Colonic mucosa (tissue), 4 donors: ENCODE measurements at regions not wholly inside any gene's neighbourhood (a gene's known extent, or its start where the extent isn't known, plus 50 kb on each side); places are given as distances from the start of the nearest gene placed in this dataset.

Experiments used
- DNase-seq: peaks from one replicate; pipeline ENCODE4 v3.0.0-alpha.2; 2020
- H3K27ac ChIP-seq: fragments of 200-600 bp; one replicate; pipeline ENCODE4 v1.8.0; 2021
- H3K27me3 ChIP-seq: fragments of 200-600 bp; one replicate; pipeline ENCODE4 v1.8.0; 2021
- H3K36me3 ChIP-seq: fragments of 200-600 bp; one replicate; pipeline ENCODE4 v1.8.0; 2021
- H3K4me1 ChIP-seq: fragments of 200-600 bp; one replicate; pipeline ENCODE4 v1.8.0; 2021; ENCODE audit warnings: mild to moderate bottlenecking
- H3K4me3 ChIP-seq: fragments of 200-600 bp; one replicate; pipeline ENCODE4 v1.8.0; 2021
- H3K9ac ChIP-seq, 2 donors: one replicate each; pipeline ENCODE4 v1.7.0; 2013; ENCODE audit warnings: control low read depth in 2 of 2, low read depth in 2 of 2, low read length in 2 of 2
- H3K9me3 ChIP-seq: fragments of 200-600 bp; one replicate; pipeline ENCODE4 v1.8.0; 2021
- CTCF ChIP-seq: fragments of 200-600 bp; IDR thresholded peaks from one replicate; pipeline ENCODE4 v1.8.0; 2022; ENCODE audit warnings: antibody characterized with exemption, mild to moderate bottlenecking
- intact Hi-C: fragments of 100-400 bp; cut with DNase I; formaldehyde crosslinking; loops from one replicate; pipeline ENCODE4 v1.14.1; 2022
- donor health status: healthy.
- donor health status: DM: no; HTN: no; CAD: no.
- donor health status: DM: no; HTN: no; CAD: no.

GRCh38 chr4:116501954-116502353 lies 583.4 kb downstream of the TRAM1L1 start:
- Histone ChIP-seq H3K9me3 (no peaks in the 10 kb centered on the region), H3K27ac (no peak overlapping the region), H3K4me1 (no peaks in the 10 kb centered on the region), H3K36me3 (no peaks in the 10 kb centered on the region), H3K4me3 (no peak overlapping the region), H3K27me3 (no peaks in the 10 kb centered on the region), H3K9ac (no peak overlapping the region)
- intact Hi-C loops: no loop called here
- TF ChIP-seq CTCF: no peak
- DNase-seq: no peak

DNA sequence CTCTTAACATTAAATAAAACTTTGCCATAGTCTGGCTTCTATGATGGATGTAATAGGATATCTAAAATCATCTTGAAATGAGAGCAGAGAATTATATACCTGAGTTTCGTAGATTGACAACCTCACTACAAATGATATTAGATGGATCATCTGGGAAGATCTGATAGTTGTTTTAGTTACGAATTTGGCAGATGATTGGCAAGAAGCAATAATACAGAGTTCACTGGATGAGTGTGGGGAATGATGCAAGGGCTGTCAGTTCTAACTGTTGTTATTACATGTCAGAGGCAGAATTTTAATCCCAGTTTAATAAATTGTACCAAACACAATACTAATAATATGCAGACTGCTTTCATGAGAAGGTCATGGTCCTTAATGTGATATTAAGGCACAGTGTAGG lies 585.2 kb downstream of the TRAM1L1 start:
- H3K9ac ChIP-seq: no peak overlapping the region
- no peaks in the 10 kb centered on the region for H3K36me3 ChIP-seq
- no peak overlapping the region for H3K27ac ChIP-seq
- DNase-seq: no peak
- TF ChIP-seq CTCF: no peak
- intact Hi-C loops: no loop called here
- H3K9me3 ChIP-seq: no peaks in the 10 kb centered on the region
- no peaks in the 10 kb centered on the region for H3K4me1 ChIP-seq
- H3K27me3 ChIP-seq: no peaks in the 10 kb centered on the region
- no peak overlapping the region for H3K4me3 ChIP-seq

GRCh38 chr4:116489739-116490138 lies 595.6 kb downstream of the TRAM1L1 start:
- H3K9me3 ChIP-seq: no peaks in the 10 kb centered on the region
- H3K27me3 ChIP-seq: no peaks in the 10 kb centered on the region
- H3K9ac ChIP-seq: no peak overlapping the region
- H3K4me3 ChIP-seq: no peak overlapping the region
- intact Hi-C loops: no loop called here
- no peak for DNase-seq
- H3K27ac ChIP-seq: no peak overlapping the region
- no peak for TF ChIP-seq CTCF
- no peaks in the 10 kb centered on the region for H3K36me3 ChIP-seq
- H3K4me1 ChIP-seq: no peaks in the 10 kb centered on the region

DNA sequence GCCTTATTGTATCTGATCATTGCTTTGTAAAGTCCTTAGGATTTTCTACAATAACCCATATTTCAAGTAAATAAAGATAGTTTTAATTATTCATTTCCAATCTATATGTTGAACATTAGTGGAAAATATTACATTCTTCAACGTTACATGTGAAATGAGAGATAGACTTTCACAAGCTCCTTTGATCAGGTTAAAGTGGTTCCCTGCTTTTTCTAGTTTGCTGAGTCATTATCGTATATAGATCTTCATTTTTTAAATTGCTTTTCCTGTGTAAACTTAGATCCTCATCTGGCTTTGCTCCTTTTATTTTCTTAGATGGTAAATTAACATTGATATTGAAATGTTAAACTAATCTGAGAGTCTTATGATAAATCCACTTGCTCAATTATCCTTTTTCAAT lies 599.0 kb downstream of the TRAM1L1 start:
- Histone ChIP-seq H3K27me3 (no peaks in the 10 kb centered on the region), H3K4me3 (no peak overlapping the region), H3K36me3 (no peaks in the 10 kb centered on the region), H3K4me1 (no peaks in the 10 kb centered on the region), H3K27ac (no peak overlapping the region), H3K9me3 (no peaks in the 10 kb centered on the region), H3K9ac (no peak overlapping the region)
- intact Hi-C loops: no loop called here
- TF ChIP-seq CTCF: no peak
- DNase-seq: no peak

DNA sequence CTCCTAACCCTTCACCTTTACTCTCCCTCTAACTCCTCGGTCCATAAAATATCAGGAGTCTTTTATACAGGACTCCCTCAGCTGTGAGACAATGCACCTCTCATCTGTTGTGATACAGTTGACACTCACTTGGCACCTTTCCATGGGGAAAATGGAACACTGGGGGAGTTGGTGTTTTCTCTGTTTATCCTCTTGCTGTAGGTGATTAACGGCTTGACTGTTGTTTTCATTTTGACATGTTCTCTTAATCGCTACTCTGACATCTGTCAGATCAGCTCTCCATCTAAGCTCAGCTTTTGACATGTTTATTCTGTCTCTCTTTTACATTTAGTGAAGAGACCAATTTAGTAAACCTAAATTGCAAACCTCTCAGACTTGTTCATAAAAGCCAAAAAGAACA lies 604.8 kb downstream of the TRAM1L1 start:
- no peaks in the 10 kb centered on the region for H3K9me3 ChIP-seq
- no peak for TF ChIP-seq CTCF
- H3K27me3 ChIP-seq: no peaks in the 10 kb centered on the region

GRCh38 chr4:116478343-116478742 lies 607.0 kb downstream of the TRAM1L1 start:
- intact Hi-C loops: no loop called here
- H3K4me3 ChIP-seq: no peak overlapping the region
- H3K27ac ChIP-seq: no peak overlapping the region
- DNase-seq: no peak
- no peaks in the 10 kb centered on the region for H3K36me3 ChIP-seq
- no peaks in the 10 kb centered on the region for H3K9me3 ChIP-seq
- H3K27me3 ChIP-seq: no peaks in the 10 kb centered on the region
- no peak for TF ChIP-seq CTCF
- H3K9ac ChIP-seq: no peak overlapping the region
- no peaks in the 10 kb centered on the region for H3K4me1 ChIP-seq

More for the DNA sequence above, 604.8 kb downstream of the TRAM1L1 start:
- intact Hi-C loops: no loop called here
- H3K4me3 ChIP-seq: no peak overlapping the region
- no peak for DNase-seq
- no peak overlapping the region for H3K27ac ChIP-seq
- no peaks in the 10 kb centered on the region for H3K36me3 ChIP-seq
- H3K4me1 ChIP-seq: no peaks in the 10 kb centered on the region
- H3K9ac ChIP-seq: no peak overlapping the region
